Stimulated activated CD4-positive, alpha-beta T cell treated with anti-CD3 and anti-CD28 coated beads, Interleukin-1b, Interleukin-23, amount 100 ng/mL, for 24 hours (primary cell): ENCODE measurements at regions not wholly inside any gene's neighbourhood (a gene's known extent, or its start where the extent isn't known, plus 50 kb on each side); places are given as distances from the start of the nearest gene placed in this dataset.

Experiments used
- DNase-seq, 4 experiments: peaks; one replicate each; pipeline ENCODE4 v3.0.0-alpha.2; 2020; ENCODE audit warnings: low read depth in 4 of 4, low spot score in 1 of 4

DNA sequence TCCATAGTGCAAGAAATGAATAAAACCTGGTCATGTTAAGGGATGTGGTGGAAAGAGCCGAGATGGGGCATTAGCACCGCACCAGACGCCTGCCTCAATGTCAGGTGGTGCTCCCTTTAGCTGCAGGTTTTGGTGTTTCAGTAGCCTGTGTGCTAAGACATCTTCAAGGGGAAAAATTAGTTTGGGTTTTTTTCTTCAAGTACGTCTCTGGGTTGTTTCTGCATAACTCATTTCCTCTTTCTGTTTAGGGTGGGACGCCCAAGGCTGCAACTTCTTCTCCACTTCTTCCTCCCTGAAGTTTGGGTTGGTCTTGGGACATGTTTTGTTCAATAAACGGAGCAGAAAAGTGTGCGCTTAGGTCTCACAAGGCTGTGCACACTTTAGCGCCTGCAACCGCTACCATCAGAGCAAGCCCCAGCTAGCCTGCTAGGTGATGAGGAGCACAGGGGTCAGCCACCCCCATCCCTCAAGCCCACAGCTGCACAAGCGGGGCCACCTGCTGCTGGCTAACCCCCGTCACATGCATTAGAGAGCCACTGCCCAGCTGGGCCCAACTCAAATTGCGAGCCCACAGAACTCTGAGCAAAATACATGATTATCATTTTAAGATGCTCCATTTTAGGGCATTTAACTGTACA lies 1495.7 kb downstream of the TBC1D22A start:
- no peak for DNase-seq

- DNase-seq, result no peak
Observed at GRCh38 chr22:48257685-48258055, 1495.2 kb downstream of the TBC1D22A start.

DNA sequence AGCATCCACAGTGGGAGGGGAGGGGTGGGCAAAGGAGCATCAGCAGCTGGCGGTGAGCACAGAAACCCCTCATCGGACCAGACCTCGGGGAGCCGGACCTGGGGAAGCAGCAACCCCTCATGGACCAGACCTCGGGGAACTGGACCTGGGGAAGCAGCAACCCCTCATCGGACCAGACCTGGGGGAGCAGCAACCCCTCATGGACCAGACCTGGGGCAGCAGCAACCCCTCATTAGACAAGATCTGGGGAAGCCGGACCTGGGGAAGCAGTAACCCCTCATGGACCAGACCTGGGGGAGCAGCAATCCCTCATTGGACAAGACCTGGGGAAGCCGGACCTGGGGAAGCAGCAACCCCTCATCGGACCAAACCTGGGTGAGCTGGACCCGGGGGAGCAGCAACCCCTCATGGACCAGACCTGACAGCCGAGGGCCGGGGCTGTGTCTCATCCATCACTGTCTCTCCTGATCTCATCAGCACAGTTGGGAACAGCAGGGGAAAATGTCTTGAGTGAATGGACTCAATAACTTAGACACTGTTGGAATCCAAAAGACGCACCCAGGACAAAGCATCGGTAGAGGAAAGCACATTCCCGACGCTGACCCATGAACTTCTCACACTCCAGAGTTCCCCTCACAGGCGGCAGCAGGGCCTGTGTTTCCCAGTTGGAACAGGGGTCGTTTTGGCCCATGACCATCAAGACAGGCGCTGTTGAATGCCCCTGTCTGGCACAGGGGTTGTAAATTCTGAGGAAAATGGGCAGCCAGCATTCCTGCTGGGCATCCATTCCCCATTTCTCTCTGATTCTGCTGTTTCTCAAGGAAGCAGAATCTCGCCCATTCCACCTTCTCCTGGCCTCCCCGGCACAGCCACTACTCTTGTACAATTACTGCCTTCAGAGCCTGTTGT lies 1494.6 kb downstream of the TBC1D22A start:
- DNase-seq, result no peak

- no peak for DNase-seq
Observed at GRCh38 chr22:48256041-48256739, 1493.7 kb downstream of the TBC1D22A start.

DNA sequence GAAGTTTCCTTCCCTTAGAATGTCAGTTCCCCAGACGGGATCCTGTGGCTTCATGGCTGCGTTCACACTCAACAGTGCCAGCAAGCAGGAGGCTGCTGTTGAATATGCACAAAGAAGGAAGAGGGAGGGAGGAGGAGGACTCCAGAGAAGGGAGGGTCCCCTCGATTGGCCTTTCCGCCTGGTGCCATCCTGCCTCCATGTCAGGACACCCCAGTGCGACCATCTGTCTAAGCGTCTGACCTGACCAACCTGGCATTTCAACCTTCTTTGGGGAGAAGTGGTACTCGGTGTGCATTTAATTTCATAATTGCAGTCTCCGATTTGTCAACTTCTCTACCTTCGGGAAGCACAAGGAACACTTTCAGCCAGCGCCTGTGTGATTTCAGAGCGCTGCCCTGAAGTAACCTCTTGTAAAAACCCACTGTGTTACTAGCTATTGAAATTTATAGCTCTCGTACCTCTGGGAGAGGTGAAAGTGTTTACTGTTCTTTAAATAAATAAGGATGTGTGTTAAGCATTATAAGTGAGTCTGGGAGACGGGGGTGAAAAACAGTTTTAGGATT lies 1491.9 kb downstream of the TBC1D22A start:
- DNase-seq, result no peak

DNA sequence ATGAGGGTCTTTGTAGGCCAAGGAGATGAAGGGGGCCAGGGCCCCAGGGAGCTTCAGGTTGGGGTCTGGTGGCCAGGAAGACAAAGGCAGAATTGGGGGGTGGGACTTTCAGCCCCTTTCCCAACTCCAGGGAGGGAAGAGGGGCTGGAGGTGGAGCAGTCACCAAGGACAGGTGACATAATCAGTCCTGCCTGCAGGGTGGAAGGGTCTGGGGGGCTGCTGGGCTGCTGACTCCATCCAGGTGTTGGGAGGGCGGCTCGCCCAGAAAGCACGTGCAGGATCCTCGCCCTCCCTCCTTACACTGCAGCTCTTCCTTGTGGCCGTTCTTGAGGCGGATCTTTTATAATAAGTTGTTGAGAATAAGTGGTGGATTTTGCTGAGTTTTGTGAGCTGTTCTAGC lies 1491.1 kb downstream of the TBC1D22A start:
- DNase-seq, result no peak

GRCh38 chr22:48253136-48253535 lies 1490.7 kb downstream of the TBC1D22A start:
- DNase-seq, result no peak

DNA sequence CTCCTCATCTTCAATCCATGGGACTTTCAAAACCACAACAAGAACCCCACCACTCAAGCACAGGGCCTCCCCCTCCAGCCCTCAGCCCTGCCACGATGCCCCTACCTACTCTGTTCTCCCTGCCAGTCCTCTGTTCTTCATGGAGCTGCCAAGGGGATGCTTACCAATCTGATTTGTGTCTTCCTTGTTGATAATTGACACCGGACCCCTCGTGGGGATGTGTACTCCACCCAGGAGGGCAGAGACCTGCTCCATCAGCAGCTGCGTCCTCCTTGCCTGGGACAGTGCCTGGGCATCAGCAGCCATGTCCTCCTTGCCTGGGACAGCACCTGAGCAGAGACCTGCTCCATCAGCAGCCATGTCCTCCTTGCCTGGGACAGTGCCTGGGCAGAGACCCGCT lies 1489.2 kb downstream of the TBC1D22A start:
- no peak for DNase-seq

DNA sequence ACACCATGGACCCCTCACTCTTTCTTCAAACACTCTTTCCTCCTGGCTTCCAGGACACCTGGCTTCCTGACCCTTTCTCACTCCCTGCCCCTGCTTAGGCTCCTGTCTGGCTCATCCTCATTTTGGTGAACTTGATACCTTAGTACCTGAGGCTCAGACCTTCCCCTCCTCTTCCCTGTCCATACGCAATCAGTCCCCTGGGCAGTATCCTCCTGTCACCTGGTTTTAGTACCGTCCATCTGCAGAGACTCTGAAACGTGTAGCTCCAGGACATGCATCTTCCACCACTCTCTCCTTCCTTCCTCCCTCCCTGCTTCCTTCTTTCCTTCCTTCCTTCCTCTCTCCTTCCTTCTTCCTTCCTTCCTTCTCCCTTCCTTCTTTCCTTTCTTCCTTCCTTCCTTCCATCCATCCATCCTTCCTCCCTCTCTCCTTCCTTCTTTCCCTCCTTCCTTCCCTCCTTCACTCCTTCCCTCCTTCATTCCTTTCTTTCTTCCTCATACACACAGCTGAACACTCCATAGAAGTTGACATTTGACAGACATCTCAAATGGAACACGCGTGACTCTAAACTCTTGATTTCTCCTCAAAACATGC lies 1488.6 kb downstream of the TBC1D22A start:
- DNase-seq, result no peak

- no peak for DNase-seq
Observed at GRCh38 chr22:48250286-48250895, 1487.9 kb downstream of the TBC1D22A start.

DNA sequence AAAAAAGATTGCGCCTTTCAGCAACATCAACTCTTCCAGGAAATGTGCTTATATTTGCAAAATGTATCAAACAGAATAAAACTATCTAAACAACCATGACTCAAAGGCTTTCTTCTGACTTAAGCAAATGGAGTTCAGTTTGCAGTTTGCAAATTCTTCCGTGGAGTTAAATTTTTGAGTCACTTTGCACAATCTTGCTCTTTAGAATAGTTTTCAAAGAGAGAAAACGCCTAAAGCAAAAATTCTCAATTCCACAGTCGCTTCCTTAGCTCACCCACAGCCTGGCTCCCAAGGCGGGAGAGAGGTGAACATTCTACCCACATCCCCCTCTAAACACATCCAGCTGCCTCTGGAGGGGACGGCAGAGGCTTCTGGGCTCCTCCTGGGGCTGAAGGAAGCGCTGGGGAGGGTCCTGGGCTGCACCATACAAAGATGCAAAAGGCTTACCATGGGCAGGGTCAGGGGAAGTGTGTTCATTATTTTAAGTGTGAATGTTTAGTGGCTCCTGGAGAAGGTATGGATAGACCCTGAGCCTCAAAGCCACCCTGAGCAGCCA lies 1487.3 kb downstream of the TBC1D22A start:
- DNase-seq, result no peak

- no peak for DNase-seq
Observed at GRCh38 chr22:48248901-48249455, 1486.5 kb downstream of the TBC1D22A start.

- DNase-seq, result no peak
Observed at GRCh38 chr22:48247829-48248228, 1485.4 kb downstream of the TBC1D22A start.

GRCh38 chr22:48245196-48245485 lies 1482.7 kb downstream of the TBC1D22A start:
- DNase-seq, result no peak

DNA sequence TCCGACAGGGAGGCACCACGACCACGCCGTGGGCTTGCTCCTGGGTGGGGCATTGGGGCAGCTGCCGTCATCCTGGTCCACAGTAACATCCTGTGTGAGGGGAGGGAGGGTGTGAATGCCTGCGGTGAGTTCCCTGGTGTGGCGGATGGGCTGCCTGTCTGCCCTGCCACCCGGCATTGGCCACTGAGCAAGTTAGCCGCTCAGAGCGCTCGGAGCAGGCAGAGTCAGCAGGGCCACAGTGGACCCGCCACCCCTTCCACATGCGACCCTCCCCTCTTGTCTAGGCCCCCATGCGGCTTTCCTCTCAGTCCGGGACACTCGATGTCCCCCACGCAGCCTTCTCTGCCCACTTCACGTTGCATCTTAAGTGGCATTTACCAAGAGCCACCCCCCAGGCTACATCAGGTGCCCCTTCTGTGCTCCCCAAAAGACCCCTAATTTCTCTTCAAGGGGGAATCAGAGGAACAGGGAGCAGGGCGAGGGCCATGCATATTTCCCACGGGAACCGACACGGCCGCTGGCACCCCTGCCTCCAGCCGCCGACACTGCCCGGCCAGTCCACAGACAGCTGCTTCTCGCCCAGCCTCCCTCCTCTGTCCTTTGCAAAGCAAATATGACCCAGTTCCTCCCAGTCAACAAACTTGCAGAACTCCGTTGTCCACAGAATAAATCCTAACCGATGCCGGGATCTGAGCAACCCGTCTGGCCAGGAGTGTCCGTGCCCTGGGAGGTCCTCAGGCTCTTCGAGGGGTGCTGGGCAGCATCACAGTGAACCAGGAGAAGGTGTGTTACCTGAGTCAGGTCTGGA lies 1482.1 kb downstream of the TBC1D22A start:
- DNase-seq, result no peak

DNA sequence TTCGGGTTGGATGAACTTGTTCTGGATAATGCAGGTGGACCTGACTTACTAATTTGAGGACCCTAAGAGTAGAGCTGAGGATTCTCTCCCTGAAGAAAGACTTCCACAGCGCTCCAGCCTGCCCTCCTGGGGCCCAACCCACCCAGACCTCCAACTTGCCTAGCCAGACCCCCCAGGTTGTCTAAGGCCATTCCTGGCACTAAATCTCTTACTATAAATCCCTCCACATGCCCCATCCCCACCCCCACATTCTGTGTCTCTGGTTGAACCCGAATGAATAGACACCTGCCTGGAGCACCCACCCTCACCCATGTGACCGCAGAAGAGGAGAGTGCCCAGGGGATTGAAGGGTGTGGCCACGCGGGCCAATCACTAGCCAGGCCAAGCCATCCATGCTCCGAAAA lies 1480.0 kb downstream of the TBC1D22A start:
- no peak for DNase-seq

DNA sequence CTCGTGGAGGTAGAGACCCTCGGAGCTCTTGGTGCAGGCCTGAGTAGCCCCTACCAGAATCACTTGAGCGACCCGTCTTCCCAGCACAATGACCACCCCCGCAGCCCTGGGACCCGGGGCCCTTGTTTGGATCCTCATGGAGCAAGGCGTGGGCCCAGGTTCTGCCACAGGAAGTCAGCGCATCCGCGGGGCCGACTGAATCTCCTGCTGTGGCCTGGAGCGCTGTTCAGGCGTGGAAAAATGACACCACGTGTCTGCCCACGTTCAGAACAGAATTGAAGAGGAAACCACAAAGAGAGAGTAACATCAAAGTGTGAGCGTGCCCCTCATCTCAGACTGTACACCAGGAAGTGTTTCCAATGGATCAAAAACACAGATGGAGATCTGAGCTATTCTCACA lies 1479.2 kb downstream of the TBC1D22A start:
- DNase-seq, result no peak

DNA sequence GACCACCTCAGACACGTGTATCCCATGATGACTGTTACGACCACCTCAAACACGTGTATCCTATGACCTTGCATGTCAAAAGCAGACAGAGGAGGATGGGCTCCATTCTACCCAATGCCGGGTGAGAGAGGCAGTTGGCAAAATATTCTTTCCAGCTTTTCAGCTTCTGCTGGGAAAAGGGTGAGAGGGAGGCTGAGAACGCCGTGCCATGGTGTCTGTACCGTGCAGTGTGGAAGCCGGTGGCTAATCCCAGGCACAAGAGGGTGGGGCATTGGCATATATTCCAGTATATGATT lies 1478.4 kb downstream of the TBC1D22A start:
- DNase-seq, result no peak

GRCh38 chr22:48240148-48240934 lies 1477.9 kb downstream of the TBC1D22A start:
- DNase-seq, result no peak
